CD14-positive monocyte (primary cell): ENCODE measurements at regions not wholly inside any gene's neighbourhood (a gene's known extent, or its start where the extent isn't known, plus 50 kb on each side); places are given as distances from the start of the nearest gene placed in this dataset.

Experiments used
- DNase-seq, 3 donors: peaks; one replicate each; pipeline ENCODE4 v3.0.0-alpha.2; 2011 to 2022
- H2AFZ ChIP-seq: 2 replicates; pipeline ENCODE4 v1.6.0; 2012; ENCODE audit warnings: mild to moderate bottlenecking, low read depth, low read length, inconsistent platforms; ENCODE audit not compliant: insufficient read depth, poor library complexity, severe bottlenecking
- H3K27ac ChIP-seq, 2 donors: 1 replicate in 1 of 2; 2 replicates in 1 of 2; pipeline ENCODE4 v1.5.1; 2012 to 2013; ENCODE audit warnings: low read length in 2 of 2, control low read depth in 1 of 2, inconsistent platforms in 1 of 2, low read depth in 1 of 2, mild to moderate bottlenecking in 1 of 2
- H3K27me3 ChIP-seq, 2 donors: one replicate each; pipeline versions ENCODE4 v1.6.0 to v1.6.1; 2011 to 2013; ENCODE audit warnings: low read length in 2 of 2; ENCODE audit not compliant: control insufficient read depth in 2 of 2, insufficient read depth in 2 of 2
- H3K36me3 ChIP-seq, 2 donors: replicated peaks in 1 of 2; 1 replicate in 1 of 2; 2 replicates in 1 of 2; pipeline versions ENCODE4 v1.5.1 to v1.6.1; 2012 to 2013; ENCODE audit warnings: low read length in 2 of 2, control low read depth in 1 of 2, inconsistent platforms in 1 of 2, mild to moderate bottlenecking in 1 of 2; ENCODE audit not compliant: insufficient read depth in 2 of 2, control insufficient read depth in 1 of 2
- H3K4me1 ChIP-seq, 2 donors: 1 replicate in 1 of 2; 2 replicates in 1 of 2; pipeline versions ENCODE4 v1.5.1 to v1.6.1; 2012 to 2013; ENCODE audit warnings: low read length in 2 of 2, control low read depth in 1 of 2, inconsistent platforms in 1 of 2, mild to moderate bottlenecking in 1 of 2, moderate library complexity in 1 of 2; ENCODE audit not compliant: insufficient read depth in 2 of 2, control insufficient read depth in 1 of 2
- H3K4me2 ChIP-seq: replicated peaks from 2 replicates; pipeline ENCODE3; 2012; ENCODE audit warnings: low read length, moderate library complexity, mild to moderate bottlenecking; ENCODE audit not compliant: poor library complexity, severe bottlenecking; ENCODE audit errors: extremely low read depth
- H3K4me3 ChIP-seq, 3 experiments: fragments of 200-600 bp in 1 of 3; sonication (generic) in 1 of 3; replicated peaks in 1 of 3; 1 replicate in 2 of 3; 2 replicates in 1 of 3; pipeline ENCODE4 v1.5.1; 2011 to 2013; ENCODE audit warnings: low read length in 3 of 3, mild to moderate bottlenecking in 3 of 3, control low read depth in 2 of 3, low read depth in 2 of 3, inconsistent platforms in 1 of 3, moderate library complexity in 1 of 3
- H3K79me2 ChIP-seq: 2 replicates; pipeline ENCODE4 v1.6.0; 2012; ENCODE audit warnings: mild to moderate bottlenecking, control low read depth, inconsistent platforms, low read length, moderate library complexity; ENCODE audit not compliant: insufficient read depth
- H3K9ac ChIP-seq: 2 replicates; pipeline ENCODE4 v1.6.0; 2017; ENCODE audit warnings: low read length, mild to moderate bottlenecking; ENCODE audit not compliant: insufficient read depth, poor library complexity, severe bottlenecking
- H3K9me3 ChIP-seq, 2 donors: replicated peaks in 1 of 2; 1 replicate in 1 of 2; 2 replicates in 1 of 2; pipeline versions ENCODE4 v1.5.1 to v1.6.1; 2012 to 2013; ENCODE audit warnings: low read length in 2 of 2, control low read depth in 1 of 2; ENCODE audit not compliant: control insufficient read depth in 1 of 2, insufficient read depth in 1 of 2
- H4K20me1 ChIP-seq: 2 replicates; pipeline ENCODE4 v1.6.0; 2012; ENCODE audit warnings: mild to moderate bottlenecking, low read length, control low read depth, moderate library complexity; ENCODE audit not compliant: insufficient read depth
- H3K27ac Mint-ChIP-seq, 7 donors: one replicate each; pipeline ENCODE4 v1.8.0; 2020; ENCODE audit warnings: mild to moderate bottlenecking in 7 of 7, mixed read lengths in 7 of 7, moderate library complexity in 6 of 7, inconsistent platforms in 2 of 7
- H3K27me3 Mint-ChIP-seq, 3 donors: one replicate each; pipeline ENCODE4 v1.8.0; 2021 to 2022; ENCODE audit warnings: low read depth in 3 of 3, mild to moderate bottlenecking in 3 of 3, mixed read lengths in 3 of 3, moderate library complexity in 3 of 3, inconsistent platforms in 1 of 3
- H3K36me3 Mint-ChIP-seq, 2 donors: one replicate each; pipeline ENCODE4 v1.8.0; 2020; ENCODE audit warnings: mixed read lengths in 2 of 2, inconsistent platforms in 1 of 2, mild to moderate bottlenecking in 1 of 2
- H3K4me1 Mint-ChIP-seq: one replicate; pipeline ENCODE4 v1.8.0; 2020; ENCODE audit warnings: mild to moderate bottlenecking, mixed read lengths
- H3K4me3 Mint-ChIP-seq, 2 donors: one replicate each; pipeline ENCODE4 v1.8.0; 2020; ENCODE audit warnings: mild to moderate bottlenecking in 2 of 2, mixed read lengths in 2 of 2, moderate library complexity in 1 of 2
- H3K9me3 Mint-ChIP-seq, 7 donors: one replicate each; pipeline ENCODE4 v1.8.0; 2020 to 2022; ENCODE audit warnings: mixed read lengths in 7 of 7, mild to moderate bottlenecking in 6 of 7, moderate library complexity in 6 of 7, inconsistent platforms in 2 of 7
- CTCF ChIP-seq: fragments of 200-600 bp; IDR thresholded peaks from one replicate; pipeline ENCODE4 v1.8.0; 2022; ENCODE audit warnings: antibody characterized with exemption, mild to moderate bottlenecking
- WGBS: methylation state at CpG from one replicate; pipeline ENCODE4 v1.1.5; 2013; ENCODE audit warnings: missing lambda C conversion rate; ENCODE audit not compliant: insufficient coverage; 5-methylcytosine and 5-hydroxymethylcytosine counted together
- intact Hi-C, 2 donors: fragments of 100-400 bp; cut with micrococcal nuclease; formaldehyde crosslinking; loops; one replicate each; pipeline versions ENCODE4 v1.15.0 to v1.15.1; 2023

GRCh38 chr18:39863916-39864315 lies 2091.1 kb upstream of the PIK3C3 start:
- peaks cover 0 to 5% of the 10 kb centered on the region in 2 donors for H3K9me3 ChIP-seq
- TF ChIP-seq CTCF = no peak
- no peak overlapping the region for H3K27ac ChIP-seq
- WGBS = 90% methylated on average over 2 of the region's 2 CpGs
- H3K36me3 Mint-ChIP-seq = no peaks in the 10 kb centered on the region
- no peaks in the 10 kb centered on the region for H3K79me2 ChIP-seq
- H3K4me2 ChIP-seq = no peak overlapping the region
- H3K27ac Mint-ChIP-seq = no peak overlapping the region
- H3K4me3 ChIP-seq = no peak overlapping the region
- intact Hi-C loops = no loop called here
- no peaks in the 10 kb centered on the region for H3K4me1 Mint-ChIP-seq
- no peak overlapping the region for H3K9ac ChIP-seq
- no peak overlapping the region for H3K4me3 Mint-ChIP-seq
- H3K4me1 ChIP-seq = no peaks in the 10 kb centered on the region
- H2AFZ ChIP-seq = no peak overlapping the region
- H3K27me3 ChIP-seq = no peaks in the 10 kb centered on the region
- no peaks in the 10 kb centered on the region for H4K20me1 ChIP-seq
- no peaks in the 10 kb centered on the region for H3K36me3 ChIP-seq
- peaks cover 0 to 6% (median 2%) of the 10 kb centered on the region in 7 donors for H3K9me3 Mint-ChIP-seq
- peaks cover 0 to 2% (median 0%) of the 10 kb centered on the region in 3 donors for H3K27me3 Mint-ChIP-seq
- DNase-seq = no peak

GRCh38 chr18:39862341-39862740 lies 2092.7 kb upstream of the PIK3C3 start:
- no peak for DNase-seq
- no peak overlapping the region for H3K4me3 Mint-ChIP-seq
- Histone ChIP-seq H4K20me1 (no peaks in the 10 kb centered on the region), H3K4me2 (no peak overlapping the region), H3K27ac (no peak overlapping the region), H2AFZ (no peak overlapping the region), H3K9ac (no peak overlapping the region), H3K9me3 (peaks cover 0 to 5% of the 10 kb centered on the region in 2 donors), H3K4me1 (no peaks in the 10 kb centered on the region), H3K27me3 (no peaks in the 10 kb centered on the region), H3K4me3 (no peak overlapping the region), H3K36me3 (no peaks in the 10 kb centered on the region), H3K79me2 (no peaks in the 10 kb centered on the region)
- peaks cover 0 to 6% (median 2%) of the 10 kb centered on the region in 7 donors for H3K9me3 Mint-ChIP-seq
- no peak for TF ChIP-seq CTCF
- no peaks in the 10 kb centered on the region for H3K36me3 Mint-ChIP-seq
- WGBS = 100% methylated on average over 1 of the region's 2 CpGs
- intact Hi-C loops = no loop called here
- no peaks in the 10 kb centered on the region for H3K4me1 Mint-ChIP-seq
- peak overlapping the region in 1 of 7 donors; percentile 9 for H3K27ac Mint-ChIP-seq
- peaks cover 0 to 2% (median 1%) of the 10 kb centered on the region in 3 donors for H3K27me3 Mint-ChIP-seq
